NCI-H2227 (cell line): ENCODE measurements at regions not wholly inside any gene's neighbourhood (a gene's known extent, or its start where the extent isn't known, plus 50 kb on each side); places are given as distances from the start of the nearest gene placed in this dataset.
A peak's percentile ranks its signal among the peaks of the same experiment; 100 is the strongest.
"Not testable (repeated sequence)": the region's sequence is repeated elsewhere in the genome, so short reads cannot be mapped to it uniquely, and the experiment has no call there.

Experiments used
- DNase-seq: peaks from one replicate; lab custom pipeline; 2025; ENCODE audit not compliant: unreplicated experiment; lab: John Stamatoyannopoulos, UW

DNA sequence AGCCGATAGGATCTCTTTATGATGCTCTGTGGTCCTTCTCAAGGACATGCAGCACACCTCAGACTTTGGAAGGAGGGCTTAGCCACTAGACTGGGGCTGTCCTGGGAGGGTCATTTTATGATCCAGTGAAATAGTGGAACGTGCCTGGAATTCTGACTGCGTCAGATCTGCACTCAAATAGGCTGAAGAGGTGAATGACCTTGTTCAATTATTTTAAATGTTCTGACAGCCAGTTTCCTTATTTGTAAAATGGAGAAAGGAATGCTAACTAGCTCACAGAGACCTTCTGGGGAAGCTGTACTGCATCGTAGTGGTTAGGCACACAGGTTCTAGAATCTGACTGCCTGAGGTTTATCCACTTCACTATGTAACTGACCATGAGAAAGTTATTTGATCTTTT lies 587.5 kb downstream of the MAFB start:
- no peak for DNase-seq

DNA sequence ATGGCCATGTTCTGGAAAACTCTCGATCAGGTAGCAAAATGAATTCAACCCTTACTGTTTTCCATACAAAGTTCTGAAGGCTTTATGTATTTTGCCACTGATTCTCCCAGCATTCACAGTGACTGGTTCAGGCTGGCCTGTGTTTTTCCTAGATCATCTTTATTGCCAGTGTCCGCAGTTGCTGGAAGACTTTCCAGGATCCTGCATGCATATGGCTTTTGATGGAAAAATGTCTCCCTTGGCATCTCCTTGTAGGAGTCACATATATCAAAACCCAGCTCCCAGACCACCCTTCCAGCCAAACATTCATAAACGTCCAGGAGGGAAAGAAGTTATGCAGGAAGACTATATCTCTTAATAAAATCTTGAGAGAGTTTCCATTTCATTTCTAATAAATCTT lies 588.8 kb downstream of the MAFB start:
- no peak for DNase-seq

DNA sequence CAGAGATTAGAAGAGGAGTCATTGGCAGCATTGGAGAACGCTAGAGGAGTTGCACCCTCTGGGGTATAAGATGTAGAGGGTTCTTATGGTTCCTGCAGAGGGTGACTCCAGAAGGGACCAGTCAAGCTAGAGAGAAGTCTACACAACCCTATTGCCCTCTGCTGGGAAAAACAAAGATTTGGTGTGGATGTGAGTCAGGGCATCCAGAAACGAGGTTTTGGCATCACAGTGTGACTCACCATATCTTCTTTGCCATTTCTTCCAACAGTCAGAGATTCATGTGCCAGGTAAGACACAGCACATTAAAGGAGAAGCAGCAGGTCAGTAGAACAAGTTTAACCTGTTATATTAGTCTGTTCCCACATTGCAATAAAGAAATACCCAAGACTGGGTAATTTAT lies 598.8 kb downstream of the MAFB start:
- DNase-seq = no peak

DNA sequence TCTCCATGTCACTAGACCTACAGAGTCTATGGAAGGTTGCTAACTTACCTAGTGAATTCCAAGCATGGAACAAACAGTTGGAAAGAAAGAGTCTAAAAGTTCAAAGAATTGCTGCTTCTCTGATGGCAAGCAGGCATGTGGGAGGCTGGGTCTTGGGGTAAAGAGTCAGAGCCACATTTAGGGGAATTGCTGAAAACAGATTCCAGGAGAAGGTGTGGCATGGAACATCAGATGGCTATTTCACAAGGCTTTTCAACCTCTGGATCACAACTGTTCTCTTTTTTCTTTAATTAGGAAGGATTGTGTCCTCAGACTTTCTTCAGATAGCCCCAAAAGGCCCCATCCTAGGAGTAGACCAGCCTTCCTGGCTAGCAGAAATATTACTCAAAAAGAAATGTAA lies 601.5 kb downstream of the MAFB start:
- no peak for DNase-seq

DNA sequence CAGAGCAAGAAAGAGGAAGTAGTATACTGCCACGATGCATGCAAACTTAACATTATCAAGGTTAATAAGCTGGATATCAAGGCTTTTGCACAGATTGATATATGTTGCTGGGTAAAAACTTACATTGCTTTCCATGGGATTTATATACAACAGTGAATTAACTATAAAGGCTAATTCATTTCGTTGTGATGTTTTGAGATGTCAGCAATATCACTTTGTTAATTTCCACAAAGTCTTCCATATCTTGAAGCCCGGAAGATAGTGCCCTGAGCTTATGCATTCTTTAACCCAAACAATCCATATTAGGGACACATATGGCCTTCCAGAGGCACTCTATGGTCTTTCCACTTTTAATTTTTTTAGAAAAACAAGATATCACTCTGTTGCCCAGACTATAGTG lies 603.5 kb downstream of the MAFB start:
- no peak for DNase-seq

DNA sequence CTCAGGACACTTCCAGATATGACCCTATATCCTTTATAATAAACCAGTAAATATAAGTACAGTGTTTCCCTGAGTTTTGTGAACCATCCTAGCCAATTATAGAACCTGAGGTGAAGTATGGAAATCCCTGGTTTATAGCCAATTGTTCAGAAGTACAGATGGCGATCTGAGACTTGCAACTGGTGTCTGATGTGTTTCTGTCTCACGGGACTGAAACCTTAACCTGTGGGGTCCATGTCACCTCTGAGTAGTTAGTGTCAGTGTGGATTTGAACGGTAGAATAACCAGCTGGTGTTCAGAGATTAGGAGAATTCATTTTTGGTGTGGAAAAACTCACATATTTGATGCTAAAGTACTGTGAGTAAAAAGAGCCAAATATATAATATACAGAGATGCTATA lies 606.6 kb downstream of the MAFB start:
- DNase-seq = no peak

DNA sequence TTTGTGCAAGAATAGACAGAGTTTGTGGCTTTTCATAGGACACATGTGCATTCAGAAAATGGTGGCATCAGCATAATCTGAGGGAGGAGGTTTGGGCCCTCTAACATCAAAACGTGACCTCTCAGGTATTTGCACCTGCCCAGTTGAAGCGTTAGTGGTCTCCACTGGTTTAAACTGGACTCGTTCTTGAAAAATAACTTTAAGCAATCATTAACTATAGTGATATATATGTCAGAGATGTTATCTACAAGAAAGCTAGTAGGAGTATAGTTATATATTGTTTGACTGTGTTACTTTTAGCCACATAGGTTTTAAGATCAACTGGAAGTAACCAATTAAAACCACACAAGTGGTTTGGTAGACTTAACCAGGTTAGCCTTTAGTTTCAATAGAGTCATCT lies 607.4 kb downstream of the MAFB start:
- no peak for DNase-seq

DNA sequence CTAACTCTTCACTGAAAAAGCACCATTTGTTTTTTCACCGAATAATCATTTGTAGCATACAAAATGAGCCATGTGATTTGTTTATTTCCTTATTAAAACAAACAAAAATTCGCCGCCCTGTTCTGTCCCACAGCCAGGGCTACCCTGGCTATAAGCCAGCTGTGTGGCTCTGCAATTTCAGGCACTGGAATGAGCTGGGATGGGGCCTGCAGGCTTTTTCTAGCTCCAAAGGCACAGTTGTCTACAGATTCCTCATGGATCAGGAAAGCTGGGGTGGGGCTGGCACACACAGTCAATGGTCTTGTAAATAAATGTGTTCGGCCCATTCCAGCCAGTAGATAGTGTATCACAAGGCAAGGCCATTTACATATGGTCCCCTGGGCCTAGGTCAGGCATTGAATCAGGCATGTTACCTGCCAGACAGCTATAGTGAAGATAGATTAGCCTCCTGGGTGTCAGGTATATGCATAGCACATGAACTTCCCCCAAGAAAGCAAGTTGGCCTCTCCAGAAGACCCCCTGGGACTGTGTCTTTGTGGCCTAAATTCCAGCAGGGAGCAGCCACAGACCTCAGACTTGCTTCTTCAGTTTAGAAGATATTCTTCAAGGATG lies 608.9 kb downstream of the MAFB start:
- no peak for DNase-seq

DNA sequence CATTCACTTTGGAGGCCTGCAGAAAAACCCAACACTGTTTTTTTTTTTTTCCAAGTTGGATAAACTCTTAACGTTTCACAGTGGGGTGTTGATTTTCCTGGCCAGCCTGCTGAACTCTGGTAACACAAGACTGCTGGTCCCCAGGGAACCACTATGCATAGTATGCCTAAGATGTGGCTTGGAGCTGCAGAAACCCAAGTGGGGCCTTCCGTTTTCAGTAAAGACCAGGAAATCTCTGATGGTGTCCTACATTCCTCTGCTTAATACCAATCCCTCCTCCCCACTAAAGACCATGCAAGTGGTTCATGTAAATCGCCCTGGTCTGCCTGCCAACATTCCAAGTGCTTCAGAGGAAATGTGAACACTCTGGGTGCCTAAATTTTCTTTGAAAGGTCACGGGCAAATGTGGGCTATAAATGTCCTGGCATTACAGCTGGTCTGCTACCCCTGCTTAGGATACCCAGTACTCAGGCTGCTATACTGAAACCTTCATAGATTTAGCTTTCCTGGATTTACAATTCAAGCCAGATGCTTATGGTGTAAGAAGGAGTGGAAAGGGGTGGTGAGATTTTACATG lies 615.4 kb downstream of the MAFB start:
- DNase-seq = no peak

DNA sequence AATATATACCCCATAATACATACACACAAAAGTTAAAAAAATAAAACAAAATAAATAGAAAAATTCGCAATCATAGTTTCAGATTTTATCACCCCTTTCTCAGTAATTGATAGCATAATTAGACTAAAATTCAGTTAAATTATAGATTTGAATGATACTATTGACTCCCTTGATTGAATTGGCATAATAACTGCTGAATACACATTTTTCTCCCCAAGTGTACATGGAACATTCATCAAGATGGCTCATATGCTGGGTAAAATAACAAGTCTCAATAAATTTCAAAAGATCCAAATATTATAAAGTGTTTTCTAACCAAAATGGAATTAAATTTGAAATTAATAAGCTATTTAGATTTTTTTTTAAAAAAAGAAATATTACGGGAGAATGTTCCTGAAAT lies 616.1 kb downstream of the MAFB start:
- no peak for DNase-seq

DNA sequence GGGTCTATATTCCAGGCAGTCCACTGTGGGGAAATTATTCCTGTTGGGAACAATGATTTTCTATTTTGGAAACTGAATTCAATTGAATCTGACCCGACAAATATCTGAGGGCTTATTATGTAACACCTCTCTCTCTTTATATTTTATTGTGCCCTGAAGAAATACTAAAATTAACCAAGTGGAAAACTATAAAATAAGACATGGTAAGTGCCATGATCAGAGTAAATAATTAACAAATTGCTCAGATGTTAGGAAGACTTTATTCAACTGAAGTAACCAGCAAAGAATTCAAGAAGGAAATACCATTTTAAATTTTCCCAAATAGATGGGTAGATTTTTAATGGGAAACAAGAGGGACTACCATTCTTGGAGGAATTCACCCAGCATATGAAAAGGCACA lies 632.9 kb downstream of the MAFB start:
- DNase-seq = no peak

DNA sequence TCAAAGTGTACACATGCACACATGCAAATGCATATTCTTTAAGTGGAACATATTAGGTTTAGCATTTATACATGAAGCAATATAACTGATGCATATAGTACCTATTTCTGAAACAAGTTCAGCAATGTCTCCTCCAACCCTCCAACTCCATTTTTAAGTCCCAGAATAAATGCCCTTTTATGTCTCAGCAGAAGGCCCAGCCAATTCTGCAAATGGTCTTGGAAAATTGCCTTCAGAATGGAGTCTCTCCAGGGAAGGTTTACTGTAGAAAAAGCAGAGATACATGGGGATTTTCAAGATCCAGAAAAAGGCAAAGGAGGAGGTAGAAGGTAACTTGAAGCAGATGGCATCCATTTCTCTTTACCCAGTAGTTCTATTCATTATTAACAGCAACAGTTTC lies 633.3 kb downstream of the MAFB start:
- no peak for DNase-seq

DNA sequence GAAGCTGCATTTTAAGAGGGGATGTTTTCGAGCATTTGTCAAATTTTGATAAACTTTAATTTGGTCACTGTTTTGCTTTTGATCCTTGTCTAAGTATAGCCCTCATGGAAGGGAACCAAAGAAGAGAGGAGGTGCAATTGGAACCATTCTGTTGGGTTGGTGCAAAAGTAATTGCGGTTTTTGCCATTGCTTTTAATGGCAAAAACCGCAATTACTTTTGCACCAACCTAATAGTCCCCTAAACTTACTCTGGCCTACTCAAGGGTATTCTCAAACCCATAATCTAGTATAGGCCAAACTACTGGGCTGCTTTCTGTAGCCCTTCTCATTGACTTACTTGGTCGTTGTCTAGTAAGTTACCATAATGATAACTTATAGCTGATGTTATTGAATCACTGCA lies 634.7 kb downstream of the MAFB start:
- DNase-seq = no peak

DNA sequence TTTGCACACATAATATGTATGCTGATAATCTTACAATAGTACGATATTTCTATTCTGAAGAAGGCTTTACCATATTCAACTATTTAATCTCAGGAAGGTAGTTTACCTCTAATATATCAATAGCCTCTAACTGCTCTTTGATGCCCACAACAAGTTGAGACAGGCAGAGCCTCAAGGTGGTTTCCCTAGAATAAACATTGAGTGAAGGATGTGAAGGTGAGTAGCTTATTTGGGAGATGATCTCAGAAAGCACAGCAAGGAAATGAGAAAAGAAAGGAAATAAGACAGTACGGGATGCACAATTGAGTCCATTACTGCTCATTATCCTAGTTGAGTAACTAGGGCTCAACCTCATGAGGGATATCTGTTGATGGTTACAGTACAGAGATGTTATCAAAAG lies 638.4 kb downstream of the MAFB start:
- no peak for DNase-seq

DNA sequence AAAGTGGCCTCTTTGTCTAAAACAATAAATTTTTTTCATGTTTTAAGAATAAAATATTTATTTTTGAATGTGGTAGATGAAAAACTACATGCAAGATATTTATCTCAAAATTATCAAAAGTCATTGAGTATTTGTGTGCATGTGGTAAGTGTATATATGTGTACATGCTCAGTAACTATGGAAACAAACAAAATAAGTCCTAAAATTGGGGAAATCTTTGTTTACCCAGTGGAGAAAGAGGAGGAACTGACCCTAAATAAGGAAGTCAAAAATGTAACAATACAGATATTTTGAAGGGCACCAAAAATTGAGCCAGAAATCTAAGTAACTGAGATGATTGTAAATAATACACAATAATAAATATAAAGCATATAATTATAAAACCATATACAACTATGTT lies 639.2 kb downstream of the MAFB start:
- no peak for DNase-seq

DNA sequence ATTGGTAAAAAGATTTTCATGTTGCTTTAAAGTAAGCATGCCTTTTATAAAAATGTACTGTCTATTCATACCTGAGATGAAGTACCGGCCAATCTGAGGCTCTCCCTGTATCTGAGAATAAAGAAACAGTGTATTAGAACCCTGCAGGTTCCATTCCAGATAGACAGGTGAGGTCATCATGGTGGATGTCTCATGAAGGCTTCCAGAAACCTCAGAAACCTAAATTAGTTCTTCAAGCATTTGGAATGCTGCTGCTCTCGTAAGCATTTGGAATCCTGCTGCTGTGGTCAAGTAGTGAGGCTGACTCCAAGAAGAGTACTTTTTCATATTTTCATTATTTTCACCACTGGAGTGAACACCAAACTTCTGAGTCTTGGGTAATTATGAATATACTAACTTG lies 642.3 kb downstream of the MAFB start:
- no peak for DNase-seq

DNA sequence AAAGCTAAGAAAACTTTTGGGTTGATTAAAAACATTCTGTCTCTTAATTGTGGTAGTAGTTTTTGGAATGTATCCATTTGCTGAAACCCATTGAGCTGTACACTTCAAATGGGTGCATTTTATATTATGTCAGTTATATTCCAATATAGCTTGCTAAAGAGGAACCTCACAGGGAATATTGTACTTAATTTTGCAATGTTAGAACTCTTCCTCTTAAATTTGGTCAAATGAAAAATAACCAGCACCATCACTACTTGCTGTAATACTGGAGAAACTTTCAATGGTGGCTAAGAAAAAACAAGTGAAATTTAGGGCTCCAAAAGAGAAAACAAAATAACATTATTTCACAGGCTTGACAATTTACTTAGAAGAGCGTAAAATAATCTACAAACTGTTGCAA lies 651.5 kb downstream of the MAFB start:
- no peak for DNase-seq

DNA sequence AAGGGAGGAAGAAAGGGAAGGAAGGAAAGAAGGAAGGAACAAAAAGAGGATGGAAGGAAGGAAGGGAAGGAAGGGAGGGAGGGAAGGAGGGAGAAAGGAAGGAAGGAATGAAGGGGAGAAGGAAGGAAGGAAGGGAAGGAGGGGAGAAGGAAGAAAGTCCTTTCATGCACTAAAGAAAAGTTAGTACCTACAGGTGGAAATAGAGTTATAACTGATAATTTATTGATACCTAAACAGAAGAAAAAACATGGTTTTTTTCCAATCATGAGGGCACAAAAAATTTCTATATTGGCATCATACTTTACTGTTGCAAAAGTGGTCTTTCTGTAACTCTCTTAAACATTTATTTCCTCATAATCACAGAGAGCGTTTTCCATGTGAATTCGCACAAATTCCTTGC lies 659.4 kb downstream of the MAFB start:
- no peak for DNase-seq

DNA sequence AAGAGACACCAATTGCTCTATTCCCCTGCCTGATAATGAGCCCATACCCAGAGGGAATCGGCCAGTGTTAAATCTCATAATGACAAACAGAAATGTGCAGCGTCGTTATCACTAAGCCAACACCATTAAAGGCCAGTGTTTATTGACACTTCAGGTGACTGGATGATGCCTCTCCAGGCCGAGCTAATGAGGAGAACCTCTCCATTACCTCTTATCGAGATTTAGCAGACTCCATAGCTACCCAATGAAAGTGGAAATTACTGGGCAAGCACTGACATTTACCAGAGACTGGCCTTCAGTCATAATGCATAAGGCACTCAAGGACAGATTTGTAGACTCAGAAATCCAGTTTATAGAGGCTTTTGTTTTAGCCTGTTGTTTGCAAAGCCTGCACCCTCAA lies 669.5 kb downstream of the MAFB start:
- DNase-seq = peak; percentile 60

DNA sequence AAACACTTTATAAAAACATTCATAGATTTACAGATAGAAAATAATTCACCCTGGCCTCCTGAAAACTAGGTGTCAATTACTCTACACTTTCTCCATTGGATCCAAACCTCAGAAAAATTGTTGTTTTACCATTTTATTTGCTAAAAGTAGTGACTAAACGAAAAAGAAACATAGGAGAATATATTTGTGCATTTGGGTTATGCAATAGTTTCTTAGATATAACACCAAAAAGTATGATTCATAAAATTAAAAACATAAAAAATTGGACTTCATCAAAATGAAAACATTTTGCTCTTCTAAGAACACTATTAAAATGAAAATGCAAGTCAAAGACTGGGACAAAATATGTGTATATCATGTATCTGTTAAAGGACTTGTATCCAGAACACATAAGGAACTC lies 671.3 kb downstream of the MAFB start:
- DNase-seq = no peak

DNA sequence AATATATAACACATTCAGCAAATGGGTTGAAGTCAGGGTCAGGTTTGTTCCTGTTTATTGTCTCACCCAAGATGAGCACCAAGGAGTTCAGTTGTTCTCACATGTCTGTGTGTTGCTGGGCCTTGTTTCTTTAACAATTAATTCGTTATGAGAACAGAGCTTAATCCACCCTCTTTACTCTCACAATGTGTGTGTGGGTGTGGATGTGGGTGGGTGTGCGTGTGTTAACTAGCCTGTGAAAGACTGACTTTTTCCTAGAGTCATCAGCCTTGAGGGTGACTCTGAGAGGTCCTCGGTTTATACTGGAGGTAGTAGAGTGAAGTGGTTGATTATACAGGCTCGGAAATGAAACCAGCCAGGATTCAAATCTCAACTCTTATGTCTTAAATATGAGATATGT lies 672.1 kb downstream of the MAFB start:
- no peak for DNase-seq

DNA sequence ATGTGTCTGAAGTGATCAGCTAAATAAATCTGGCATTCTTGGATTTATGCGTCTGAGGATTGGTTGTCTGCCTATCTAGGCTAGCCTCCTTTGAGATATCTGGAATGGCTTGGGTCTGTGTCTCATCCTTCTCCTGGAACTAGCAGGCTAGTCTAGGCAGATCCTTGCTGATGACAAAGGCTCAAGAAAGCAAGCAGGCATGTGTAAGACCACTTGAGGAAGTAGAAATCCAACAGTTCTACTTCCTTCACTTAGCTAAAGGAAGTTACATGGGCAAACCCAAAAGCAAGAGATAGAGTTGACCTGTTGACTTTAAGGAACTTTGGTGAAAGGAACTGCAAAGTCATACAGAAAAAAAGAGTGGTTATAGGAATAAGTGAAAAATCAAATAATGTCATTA lies 672.6 kb downstream of the MAFB start:
- DNase-seq = no peak

DNA sequence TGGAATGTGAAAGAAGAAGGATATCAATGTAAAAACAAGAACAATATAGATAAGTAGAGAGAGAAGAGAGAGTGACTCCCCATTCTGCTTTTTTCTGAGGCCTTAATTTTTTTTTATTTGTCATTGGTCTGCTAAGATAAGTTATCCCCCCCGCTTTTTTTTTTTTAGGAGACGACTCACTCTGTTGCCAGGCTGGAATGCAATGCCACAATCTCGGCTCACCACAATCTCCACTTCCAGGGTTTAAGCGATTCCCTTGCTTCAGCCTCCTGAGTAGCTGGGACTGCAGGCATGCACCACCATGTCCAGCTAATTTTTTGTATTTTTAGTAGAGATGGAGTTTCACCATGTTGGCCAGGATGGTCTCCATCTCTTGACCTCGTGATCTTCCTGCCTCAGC lies 677.0 kb downstream of the MAFB start:
- not testable (repeated sequence) for DNase-seq

DNA sequence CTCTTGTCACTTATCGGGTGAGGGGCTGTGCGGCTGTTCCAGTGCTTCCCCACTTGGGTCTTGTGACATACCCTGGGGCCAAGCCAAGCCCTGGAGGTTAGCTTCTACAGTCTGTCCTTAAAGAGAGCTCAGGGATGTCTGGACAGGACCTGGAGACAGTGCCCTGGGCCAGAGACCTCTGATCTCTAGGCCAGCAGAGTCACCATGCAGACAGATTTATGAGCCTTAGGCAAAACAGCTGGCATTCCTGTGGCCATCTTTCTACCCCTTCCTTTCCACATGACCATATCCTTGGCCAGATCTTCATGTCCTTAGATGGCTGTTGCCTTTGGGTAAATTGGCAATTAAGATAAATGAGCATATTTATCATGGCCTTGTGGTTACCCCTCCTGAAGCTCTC lies 678.6 kb downstream of the MAFB start:
- no peak for DNase-seq
